SIG-M5 treated with dmso at 0.1 percent for 504 hours (cell line): ENCODE measurements at regions not wholly inside any gene's neighbourhood (a gene's known extent, or its start where the extent isn't known, plus 50 kb on each side); places are given as distances from the start of the nearest gene placed in this dataset.
A peak's percentile ranks its signal among the peaks of the same experiment; 100 is the strongest.
"Not testable (repeated sequence)": the region's sequence is repeated elsewhere in the genome, so short reads cannot be mapped to it uniquely, and the experiment has no call there.

Experiments
- DNase-seq: peaks from one replicate; lab custom pipeline; 2025; ENCODE audit not compliant: unreplicated experiment; lab: John Stamatoyannopoulos, UW

DNA sequence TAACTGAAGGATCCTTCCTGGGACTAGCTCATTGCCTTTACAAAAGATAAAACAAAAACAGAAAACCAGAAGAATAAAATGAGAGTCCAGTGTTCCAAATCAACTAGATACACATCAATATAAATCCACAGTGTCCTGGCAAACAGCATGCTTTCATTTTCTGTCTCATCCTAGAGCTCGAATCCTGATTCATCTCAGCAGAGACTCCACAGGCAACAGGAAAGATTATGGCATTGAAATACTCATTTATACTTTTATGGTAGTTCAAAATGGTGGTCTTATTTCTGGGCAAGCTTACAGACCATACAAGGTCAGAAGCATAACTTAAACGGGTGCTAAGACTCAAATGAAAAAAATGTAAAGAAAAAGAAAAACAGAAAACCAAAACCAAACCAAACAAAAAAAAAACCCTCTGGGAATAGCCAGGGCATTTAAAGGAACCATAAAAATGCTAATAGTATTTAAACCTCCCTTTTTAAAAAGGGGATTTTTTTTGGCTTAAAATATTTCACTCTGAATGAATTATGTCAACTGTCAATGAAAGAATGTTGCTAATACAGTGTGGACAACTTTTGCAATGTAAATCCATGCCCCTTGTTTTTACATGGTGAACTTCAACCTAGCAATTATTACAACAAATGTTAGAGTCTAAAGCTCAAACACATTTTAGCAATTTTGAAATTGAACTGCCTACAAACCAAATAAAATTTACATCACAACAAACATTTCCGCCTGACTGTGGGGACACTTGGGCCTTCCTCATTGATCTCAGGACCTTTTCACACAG, 57.9 kb downstream of the GPR101 start:
- no peak for DNase-seq

DNA sequence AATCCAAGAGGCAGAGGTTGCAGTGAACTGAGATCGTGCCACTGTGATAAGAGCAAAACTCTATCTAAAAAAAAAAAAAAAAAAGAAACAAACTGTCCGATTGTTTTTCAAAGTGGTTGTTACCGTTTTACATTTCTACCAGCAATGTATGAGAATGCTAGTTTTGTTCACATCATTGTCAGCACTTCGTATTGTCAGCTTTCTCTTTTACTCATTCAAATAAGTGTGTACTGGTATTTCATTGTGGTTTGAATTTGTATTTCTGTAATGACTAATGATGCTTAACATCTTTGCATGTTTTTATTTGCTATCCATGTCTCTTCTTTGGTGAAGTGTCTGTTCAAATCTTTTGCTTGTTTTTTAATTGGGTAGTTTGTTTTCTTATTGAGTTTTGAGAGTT, 65.8 kb downstream of the GPR101 start:
- DNase-seq, result no peak

DNA sequence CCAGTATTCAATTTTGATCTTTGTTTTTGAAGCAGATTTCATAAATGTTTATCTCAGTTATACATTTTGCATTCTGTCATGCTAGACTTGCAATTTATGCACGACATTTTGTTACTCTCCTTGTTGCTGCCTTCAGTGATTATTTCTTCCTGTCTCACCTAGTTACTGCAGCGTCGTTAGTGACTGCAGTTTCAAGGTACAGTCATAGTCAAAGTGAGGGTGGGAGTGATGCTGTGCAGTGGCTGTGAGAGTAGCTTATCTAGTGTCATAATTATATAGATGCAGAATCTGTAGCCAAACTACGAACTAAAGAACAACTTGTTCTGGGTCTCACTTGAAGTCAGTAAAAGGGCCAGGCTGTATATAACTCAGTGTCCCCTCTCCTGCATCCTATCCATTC, 69.8 kb downstream of the GPR101 start:
- no peak for DNase-seq

DNA sequence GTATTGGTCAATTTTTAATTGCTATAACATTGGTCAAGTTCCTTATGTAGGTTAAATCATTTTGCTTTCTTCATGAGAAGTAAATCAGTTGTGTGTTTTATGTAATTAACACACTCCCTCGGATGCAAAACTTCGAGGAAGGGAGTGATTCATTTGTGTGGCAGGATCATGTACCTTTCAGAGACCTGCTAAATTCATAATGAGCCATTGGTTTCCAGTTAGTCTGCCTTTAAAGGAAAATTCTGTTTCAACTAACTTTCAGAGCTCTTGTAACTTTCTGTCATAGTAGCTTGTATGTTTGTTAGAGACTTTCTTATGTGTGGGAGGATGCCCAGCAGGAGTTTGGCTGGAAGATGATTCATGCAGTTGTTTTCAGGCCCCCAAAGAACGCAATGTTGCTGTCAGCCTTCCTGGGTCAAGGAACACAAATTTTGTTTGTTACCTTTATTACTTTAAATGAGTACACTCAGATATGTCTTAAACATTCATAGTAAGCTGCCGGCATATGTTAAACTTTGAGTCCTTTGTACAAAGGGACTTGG, 72.1 kb downstream of the GPR101 start:
- DNase-seq, result no peak

DNA sequence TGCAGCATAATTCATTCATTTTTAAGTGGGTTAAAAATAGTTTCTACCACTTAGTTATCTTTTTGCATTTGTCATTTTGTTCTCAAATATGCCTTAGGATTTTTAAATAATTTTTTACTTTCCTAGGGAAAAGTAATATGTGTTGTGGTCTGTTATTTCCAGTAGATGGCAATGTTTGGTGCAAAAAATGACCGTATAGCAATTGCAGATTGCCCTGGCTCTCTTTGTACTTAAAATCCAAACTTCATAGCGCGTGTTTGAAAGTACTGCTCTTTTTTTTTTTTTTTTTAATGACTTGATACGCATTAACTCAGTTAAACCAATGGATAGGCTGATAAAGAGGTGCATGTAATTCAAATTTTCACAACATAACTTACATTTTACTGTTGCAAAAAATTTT, 74.4 kb upstream of the RBMX start:
- DNase-seq, result peak; percentile 46

DNA sequence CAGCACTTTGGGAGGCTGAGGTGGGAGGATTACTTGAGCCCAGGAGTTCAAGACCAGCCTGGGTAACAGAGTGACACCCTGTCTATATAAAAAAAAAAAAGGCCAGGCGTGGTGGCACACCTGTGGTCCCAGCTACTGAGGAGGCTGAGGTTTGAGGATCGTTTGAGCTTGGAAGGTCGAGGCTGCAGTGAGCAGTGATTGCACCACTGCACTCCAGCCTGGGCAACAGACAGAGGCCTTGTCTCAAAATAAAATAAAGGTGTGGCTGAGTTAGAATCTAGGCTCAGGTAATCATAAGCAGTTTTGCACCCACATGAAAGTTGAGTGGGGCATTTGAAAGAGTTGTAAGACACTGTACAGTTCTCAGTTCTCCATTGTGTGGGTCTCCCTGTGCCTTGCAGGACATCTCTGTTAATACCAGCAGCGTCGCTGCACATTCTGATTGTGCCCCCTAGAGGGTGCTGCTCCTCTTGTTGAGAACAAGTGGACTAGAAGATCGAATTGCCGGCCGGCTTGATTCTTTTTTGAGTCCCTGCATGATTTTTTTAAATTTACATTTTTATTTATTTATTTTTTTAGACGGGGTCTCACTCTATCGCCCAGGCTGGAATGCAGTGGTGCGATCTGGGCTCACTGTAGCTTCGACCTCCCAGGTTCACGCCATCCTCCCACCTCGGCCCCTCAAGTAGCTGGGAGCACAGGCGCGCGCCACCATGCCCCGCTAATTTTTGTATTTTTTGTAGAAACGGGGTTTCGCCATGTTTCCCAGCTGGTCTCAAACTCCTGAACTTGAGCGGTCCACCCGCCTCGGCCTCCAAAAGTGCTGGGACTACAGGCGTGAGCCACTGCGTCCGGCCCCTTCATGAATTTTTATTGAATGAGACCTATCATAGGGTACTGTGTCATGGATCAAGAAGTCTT, 73.6 kb upstream of the RBMX start:
- peak; percentile 64 for DNase-seq

DNA sequence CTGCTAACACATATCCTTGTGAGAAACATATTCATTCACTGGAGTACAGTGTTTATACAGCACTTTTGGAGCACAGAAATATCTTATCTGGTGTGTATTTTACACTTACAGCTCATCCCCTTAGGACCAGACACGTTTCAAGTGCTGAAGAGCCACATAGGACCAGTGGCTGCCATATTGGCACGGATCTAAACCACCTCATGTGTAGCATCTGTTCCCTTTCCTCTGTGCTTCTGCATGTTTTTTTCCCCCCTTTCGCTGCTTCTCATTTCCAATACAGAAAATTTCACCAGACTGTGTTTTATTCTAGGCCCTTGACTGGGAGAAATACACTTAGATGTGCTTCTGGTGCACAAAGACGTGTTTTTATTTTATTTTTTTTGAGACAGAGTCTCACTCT, 69.7 kb upstream of the RBMX start:
- DNase-seq, result no peak

DNA sequence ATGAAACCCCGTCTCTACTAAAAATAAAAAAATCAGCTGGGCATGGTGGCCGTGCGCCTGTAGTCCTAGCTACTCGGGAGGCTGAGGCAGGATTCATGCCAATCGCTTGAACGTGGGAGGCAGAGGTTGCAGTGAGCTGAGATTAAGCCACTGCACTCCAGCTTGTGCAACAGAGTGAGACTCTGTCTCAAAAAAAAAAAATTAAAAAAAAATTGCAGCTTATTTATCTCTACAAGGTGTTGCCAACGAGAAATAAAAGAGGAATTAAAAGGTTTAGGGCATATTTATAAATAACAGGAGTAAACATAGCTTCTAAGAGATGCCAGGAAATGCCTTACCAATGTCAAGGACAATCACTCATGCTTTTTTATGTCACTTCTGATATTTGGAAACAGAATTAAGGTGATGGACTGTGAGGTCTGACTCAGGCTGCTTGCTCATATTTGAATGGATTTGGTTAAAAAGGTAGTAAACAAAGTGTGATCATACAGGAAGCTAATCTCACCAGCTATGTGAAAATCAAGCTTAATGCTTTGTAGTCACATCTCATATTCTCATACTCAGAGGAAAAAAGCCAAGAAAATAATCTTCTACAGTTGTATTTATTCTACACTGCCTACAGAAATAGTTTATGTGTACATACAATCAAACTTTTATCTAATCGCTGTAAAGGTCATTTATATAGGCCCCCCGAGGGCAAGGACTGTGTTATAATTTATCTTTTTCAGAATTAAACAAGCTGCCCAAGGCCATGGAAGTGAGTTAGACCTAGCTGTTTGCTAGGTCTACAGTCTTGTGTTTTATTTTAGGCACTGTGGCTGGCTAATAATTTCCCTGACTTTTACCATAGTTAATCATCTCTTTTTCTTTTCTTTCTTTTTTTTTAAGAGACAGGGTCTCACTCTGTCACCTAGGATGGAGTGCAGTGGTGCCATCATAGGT, 61.1 kb upstream of the RBMX start:
- DNase-seq, result no peak

DNA sequence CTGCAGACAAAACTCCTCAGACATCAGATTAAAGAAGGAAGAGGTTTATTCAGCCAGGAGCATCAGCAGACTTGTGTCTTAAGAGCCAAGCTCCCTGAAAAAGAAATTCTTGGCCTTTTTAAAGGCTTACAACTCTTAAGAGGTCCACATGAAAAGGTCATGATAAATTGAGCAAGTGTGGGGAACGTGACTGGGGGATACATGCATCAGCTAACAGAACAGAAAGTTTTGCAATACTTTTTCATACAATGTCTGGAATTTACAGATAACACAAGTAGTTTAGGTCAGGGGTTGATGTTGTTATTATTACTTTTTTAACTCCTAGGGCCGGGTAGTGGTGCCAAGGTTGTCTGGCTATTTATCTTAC, 55.6 kb upstream of the RBMX start:
- no peak for DNase-seq

DNA sequence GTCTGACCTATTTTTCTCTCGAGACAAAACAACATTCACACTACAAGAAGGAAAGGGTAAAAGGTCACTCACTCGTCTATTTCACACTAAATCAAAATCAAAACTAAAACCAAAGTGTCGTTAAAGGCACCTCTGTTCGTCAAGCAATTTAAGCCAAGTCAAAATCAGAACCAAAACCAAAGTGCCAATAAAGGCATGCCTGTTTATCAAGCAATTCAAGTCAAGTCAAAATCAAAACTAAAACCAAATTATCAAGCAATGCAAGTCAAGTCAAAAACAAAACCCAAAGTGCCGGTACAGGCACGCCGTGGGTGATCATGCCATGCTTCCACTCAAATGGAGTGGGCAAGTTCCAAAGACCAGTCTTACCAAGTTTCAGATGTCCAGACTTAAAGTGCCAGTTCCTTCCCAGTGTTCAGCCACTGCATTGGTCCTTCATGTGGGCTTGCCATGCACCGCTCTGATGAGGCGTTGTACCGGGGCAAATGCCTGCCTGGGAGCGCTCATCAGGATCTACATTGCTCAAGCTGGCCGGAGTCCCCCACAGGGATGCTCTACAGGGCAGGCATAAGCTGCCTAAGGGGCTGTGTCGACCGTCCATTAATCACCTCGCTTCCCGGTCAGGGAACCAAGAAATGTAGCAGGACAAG, 55.1 kb upstream of the RBMX start:
- DNase-seq, result not testable (repeated sequence)

DNA sequence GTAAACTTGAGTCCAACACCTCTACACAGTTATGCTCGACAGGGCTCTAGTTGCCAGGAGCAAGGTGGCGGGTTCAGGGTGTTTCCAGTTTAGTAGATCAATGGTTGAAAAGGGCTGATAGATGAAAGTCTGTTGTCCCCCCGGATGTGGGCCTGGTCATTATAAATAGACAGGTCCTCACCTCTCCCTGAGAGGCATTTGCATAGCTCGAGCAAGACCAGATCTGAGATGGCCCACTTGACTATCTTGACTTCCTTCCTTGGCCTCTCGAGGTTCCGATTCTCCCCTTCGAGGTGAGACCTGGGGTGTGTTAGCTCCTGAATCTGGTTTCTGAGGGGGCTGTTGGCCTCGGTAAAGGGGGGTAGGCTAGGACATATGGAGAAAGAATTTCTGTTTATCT, 54.1 kb upstream of the RBMX start:
- not testable (repeated sequence) for DNase-seq

DNA sequence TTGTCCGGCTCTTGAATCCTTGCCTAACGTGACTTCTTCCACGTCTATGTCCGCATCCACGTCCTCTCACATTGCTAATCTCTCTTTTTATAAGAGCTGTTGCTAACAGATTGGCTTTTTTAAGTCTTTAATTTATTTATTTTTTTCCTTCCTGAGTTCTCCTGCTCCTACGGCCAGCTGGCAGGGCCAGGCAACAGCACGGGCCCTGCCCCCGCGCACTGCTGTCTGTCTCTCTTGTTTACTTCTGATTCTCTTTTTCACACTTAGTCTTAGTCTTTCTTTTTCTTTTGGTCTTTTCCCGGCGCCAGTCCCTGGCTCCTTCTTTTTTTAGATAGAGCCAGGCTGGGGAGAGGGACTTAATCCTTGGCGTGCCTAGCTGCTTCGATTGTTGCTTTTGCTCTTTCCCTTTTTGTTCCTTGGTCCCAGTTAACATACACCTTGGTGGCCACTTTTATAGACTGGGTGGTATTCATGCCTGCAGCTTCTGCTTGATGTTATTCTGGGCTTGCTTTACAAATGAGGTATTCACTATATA, 53.2 kb upstream of the RBMX start:
- DNase-seq, result no peak

DNA sequence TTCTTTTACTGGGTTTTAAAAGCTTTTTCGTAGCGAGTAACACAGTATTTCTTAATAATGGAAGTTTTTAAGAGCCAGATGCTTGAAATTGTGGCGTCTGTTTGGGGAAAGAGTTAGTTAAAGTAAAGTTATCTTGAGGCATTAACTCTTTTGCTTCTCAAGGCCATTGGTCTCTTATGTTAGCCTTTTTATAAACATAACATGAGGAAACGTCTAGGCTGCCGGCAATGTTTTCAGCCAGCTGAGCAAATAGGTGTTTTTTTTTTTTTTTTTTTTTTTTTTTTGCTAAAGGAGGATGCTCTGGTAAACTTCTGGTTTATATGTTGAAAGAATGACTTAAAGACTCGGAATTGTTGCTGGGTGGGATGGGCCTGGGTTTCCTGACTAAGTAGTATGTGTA, 51.1 kb upstream of the RBMX start:
- DNase-seq, result no peak
